ENCODE measurements at regions not wholly inside any gene's neighbourhood (a gene's known extent, or its start where the extent isn't known, plus 50 kb on each side); places are given as distances from the start of the nearest gene placed in this dataset.

DNA sequence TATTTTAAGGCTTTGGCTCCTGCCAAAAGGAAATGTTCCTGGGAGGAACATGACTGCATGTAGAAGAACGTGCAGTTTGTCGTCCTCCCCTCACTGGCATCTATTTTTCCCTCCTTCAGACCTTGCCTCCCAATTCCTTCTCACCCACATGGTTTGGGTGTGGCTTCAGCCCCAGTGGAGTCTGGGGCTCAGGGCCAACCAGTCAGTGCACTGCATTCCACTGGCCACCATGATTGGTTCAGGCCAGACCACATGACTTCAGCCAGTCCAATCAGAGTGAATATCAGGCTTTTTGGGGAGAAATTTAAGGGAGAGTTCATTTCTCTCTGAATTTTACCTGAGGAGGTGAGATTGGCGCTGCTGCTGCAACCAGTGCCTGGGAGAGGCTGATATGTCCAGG lies 171.6 kb downstream of the ZIC5 start:
- TF ChIP-seq, protein P1, sequence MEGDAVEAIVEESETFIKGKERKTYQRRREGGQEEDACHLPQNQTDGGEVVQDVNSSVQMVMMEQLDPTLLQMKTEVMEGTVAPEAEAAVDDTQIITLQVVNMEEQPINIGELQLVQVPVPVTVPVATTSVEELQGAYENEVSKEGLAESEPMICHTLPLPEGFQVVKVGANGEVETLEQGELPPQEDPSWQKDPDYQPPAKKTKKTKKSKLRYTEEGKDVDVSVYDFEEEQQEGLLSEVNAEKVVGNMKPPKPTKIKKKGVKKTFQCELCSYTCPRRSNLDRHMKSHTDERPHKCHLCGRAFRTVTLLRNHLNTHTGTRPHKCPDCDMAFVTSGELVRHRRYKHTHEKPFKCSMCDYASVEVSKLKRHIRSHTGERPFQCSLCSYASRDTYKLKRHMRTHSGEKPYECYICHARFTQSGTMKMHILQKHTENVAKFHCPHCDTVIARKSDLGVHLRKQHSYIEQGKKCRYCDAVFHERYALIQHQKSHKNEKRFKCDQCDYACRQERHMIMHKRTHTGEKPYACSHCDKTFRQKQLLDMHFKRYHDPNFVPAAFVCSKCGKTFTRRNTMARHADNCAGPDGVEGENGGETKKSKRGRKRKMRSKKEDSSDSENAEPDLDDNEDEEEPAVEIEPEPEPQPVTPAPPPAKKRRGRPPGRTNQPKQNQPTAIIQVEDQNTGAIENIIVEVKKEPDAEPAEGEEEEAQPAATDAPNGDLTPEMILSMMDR (IDR thresholded peaks at IDR 0.05; ENCODE audit: low read depth, low read length, missing control alignments): no peak
- DNase-seq (ENCODE audit: extremely low read depth, low read depth): no peak
- H3K4me3 ChIP-seq (replicated peaks; ENCODE audit: low read depth, low read length): no peak overlapping the region

DNA sequence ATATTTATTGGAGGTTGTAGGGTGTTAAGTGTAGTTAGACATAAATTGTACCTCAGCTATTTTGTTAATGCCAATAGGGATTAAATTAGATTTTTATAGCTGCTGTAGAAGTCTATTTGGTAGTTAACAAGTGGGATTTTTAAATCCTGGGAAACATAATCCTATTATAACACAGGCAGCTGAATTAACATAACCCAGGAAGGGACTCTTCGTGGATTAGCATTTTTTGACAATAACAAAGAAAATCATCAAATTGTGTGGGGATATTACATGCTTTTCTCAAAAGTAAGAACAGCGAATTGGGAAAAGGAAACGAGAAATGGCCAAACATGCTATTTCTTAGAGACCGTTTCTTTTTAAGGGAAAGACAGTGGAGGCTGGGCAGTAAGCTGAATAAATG lies 172.8 kb downstream of the ZIC5 start:
- TF ChIP-seq, protein P1 (IDR thresholded peaks at IDR 0.05; ENCODE audit: low read depth, low read length, missing control alignments): no peak
- no peak overlapping the region for H3K4me3 ChIP-seq (replicated peaks; ENCODE audit: low read depth, low read length)
- DNase-seq (ENCODE audit: extremely low read depth, low read depth): no peak

DNA sequence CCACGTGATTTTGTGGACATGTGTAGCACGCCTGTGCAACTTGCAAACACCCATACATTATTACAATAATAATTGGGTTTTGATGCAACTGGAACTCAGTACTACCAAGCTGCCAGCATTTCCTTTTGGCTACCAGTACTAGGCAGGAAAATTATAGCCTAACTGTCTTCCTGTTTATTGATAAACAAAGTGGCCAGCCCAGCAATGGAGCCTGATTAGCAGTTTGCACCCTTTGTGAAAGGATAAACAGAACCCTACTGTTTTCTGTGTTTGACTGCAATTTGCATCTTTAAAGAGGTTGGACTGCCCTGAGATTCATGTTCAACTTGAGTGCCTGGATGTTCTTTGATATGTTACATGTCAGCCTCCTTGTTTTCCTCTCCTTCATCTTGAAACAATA lies 173.9 kb downstream of the ZIC5 start:
- TF ChIP-seq, protein P1 (IDR thresholded peaks at IDR 0.05; ENCODE audit: low read depth, low read length, missing control alignments): no peak
- H3K4me3 ChIP-seq (replicated peaks; ENCODE audit: low read depth, low read length): no peak overlapping the region
- DNase-seq (ENCODE audit: extremely low read depth, low read depth): no peak

DNA sequence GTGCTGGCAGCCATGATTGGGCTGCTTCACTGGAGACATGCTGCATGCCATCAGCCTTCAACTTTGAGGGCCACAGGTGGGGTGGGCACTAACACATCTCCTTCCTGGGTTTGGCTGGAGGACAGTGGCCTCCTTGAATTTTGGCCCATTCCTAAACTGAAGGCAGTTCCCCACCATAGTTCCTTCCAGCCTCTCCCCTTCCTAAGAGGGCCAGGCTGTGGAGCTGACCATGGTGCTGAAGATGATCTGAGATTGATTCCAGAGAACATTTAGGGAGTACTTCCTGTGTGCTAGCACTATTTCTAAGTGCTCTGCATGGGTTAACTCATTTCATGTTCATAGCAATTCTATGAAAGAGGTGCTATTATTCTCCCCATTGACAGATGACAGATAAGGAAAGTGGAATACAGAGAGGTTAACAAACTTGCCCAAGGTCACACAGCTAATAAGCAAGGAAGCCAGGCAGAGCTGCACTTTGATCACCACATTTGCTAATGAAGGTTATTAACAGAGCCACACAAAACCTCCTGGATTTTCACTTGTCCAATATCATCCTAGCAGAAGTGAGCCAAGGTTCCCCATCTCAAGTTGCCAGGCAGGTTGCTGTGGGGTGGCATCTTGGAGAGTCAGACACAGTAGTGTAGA lies 175.3 kb downstream of the ZIC5 start:
- TF ChIP-seq, protein P1 (IDR thresholded peaks at IDR 0.05; ENCODE audit: low read depth, low read length, missing control alignments): no peak
- peak; percentile 53 for DNase-seq (ENCODE audit: extremely low read depth, low read depth)
- no peak overlapping the region for H3K4me3 ChIP-seq (replicated peaks; ENCODE audit: low read depth, low read length)

DNA sequence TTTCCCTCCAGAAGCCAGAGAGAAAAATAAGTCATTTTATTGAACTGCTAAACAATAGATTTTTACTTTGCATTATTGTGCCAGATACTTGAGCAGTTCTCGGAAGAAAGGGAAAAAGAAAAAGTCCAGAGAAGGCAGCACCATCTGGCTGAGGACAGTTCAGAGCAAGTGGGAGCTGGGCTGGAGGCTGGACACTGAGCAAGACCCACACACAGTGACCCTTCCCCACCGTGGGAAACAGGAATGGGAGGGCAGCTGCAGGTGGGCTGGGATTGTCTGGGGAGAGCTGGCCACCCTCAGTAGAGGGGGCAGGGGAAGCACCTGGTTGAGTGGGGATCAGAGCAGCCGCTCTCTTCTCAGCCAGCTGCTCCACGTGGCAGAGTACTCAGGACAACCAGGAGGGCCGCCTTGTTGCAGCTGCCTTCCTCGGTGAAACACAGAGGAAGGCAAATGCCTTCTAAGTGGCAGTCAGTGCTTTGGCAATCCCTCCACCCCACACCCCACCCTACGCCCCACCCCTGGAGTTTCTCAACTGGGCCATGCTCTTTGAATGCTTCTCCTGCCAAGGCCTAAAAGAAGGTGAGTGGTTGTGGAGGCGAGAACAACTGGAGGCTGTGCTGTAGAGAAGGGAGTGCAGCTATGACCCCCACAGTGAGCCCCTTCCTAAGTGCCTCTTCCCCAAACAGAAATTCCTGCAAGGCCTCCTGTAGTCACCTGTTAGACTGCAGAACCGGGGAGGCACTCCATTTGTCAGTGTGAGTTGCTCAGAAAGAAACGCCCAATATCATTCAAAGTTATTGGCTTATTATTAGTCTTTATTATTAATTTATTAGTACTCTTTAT lies 179.3 kb downstream of the ZIC5 start:
- DNase-seq (ENCODE audit: extremely low read depth, low read depth): no peak
- TF ChIP-seq, protein P1 (IDR thresholded peaks at IDR 0.05; ENCODE audit: low read depth, low read length, missing control alignments): no peak
- H3K4me3 ChIP-seq (replicated peaks; ENCODE audit: low read depth, low read length): no peak overlapping the region

DNA sequence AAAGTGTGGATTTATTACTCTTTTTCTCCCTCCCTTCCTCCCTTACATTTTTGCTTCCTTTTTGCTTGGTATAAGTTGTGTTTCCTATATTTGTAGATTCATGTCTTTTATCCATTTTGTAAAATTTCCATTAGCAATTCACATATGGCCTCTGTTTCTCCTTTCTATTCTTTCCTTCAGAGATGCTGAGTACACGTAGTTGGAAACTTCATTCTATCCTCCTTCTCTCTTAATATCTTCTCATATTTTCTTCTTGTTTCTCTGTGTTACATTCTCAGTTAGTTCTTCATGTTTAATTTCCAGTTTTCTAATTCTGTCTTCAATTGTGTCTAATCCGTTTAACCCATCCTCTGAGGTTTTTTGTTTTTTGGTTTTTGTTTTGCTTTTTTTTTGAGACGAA lies 188.9 kb downstream of the ZIC5 start:
- no peak overlapping the region for H3K4me3 ChIP-seq (replicated peaks; ENCODE audit: low read depth, low read length)
- TF ChIP-seq, protein P1 (IDR thresholded peaks at IDR 0.05; ENCODE audit: low read depth, low read length, missing control alignments): no peak
- no peak for DNase-seq (ENCODE audit: extremely low read depth, low read depth)

All from HFF-Myc (cell line).